Breast epithelium (tissue), 4 donors: ENCODE measurements at regions not wholly inside any gene's neighbourhood (a gene's known extent, or its start where the extent isn't known, plus 50 kb on each side); places are given as distances from the start of the nearest gene placed in this dataset.

ENCODE experiments used
- DNase-seq, 2 donors: peaks; one replicate each; pipeline ENCODE4 v3.0.0-alpha.2; 2019; ENCODE audit warnings: low spot score in 2 of 2
- H3K27ac ChIP-seq, 2 donors: fragments of 200-600 bp; sonication (generic) in 1 of 2; one replicate each; pipeline ENCODE4 v1.5.1; 2016 to 2019; ENCODE audit warnings: mild to moderate bottlenecking in 1 of 2
- H3K27me3 ChIP-seq, 2 donors: fragments of 200-600 bp; sonication (generic) in 1 of 2; one replicate each; pipeline versions ENCODE4 v1.5.1 to v1.6.0; 2017 to 2019; ENCODE audit warnings: control low read depth in 1 of 2, mild to moderate bottlenecking in 1 of 2
- H3K36me3 ChIP-seq: fragments of 200-600 bp; one replicate; pipeline ENCODE4 v1.5.1; 2019
- H3K4me1 ChIP-seq, 2 donors: fragments of 200-600 bp; sonication (generic); one replicate each; pipeline ENCODE4 v1.5.1; 2016 to 2019; ENCODE audit warnings: control low read depth in 1 of 2
- H3K4me3 ChIP-seq, 3 donors: fragments of 200-600 bp; sonication (generic); 1 replicate in 2 of 3; 2 replicates in 1 of 3; pipeline ENCODE4 v1.5.1; 2016 to 2019; ENCODE audit warnings: mild to moderate bottlenecking in 3 of 3, moderate library complexity in 2 of 3
- H3K9me3 ChIP-seq, 2 donors: fragments of 200-600 bp; sonication (generic) in 1 of 2; one replicate each; pipeline ENCODE4 v1.5.1; 2016 to 2019; ENCODE audit warnings: control low read depth in 1 of 2
- POLR2A ChIP-seq: fragments of 450-650 bp; IDR thresholded peaks from one replicate; pipeline ENCODE4 v1.6.1; 2016; ENCODE audit warnings: antibody characterized with exemption, mild to moderate bottlenecking, moderate library complexity
- POLR2AphosphoS5 ChIP-seq, 3 donors: sonication (generic); formaldehyde crosslinking; IDR thresholded peaks; one replicate each; pipeline ENCODE4 v1.6.1; 2017; ENCODE audit warnings: antibody characterized with exemption in 3 of 3
- intact Hi-C: fragments of 100-400 bp; cut with DNase I; formaldehyde crosslinking; loops from one replicate; pipeline ENCODE4 v1.15.1; 2023; ENCODE audit warnings: low total_unique reads
- TF ChIP-seq, protein P1 (sequence below), 3 donors: fragments of 450-650 bp; IDR thresholded peaks; one replicate each; pipeline ENCODE4 v1.5.1; 2016 to 2017; ENCODE audit warnings: antibody characterized with exemption in 3 of 3, mild to moderate bottlenecking in 3 of 3, moderate library complexity in 3 of 3

DNA sequence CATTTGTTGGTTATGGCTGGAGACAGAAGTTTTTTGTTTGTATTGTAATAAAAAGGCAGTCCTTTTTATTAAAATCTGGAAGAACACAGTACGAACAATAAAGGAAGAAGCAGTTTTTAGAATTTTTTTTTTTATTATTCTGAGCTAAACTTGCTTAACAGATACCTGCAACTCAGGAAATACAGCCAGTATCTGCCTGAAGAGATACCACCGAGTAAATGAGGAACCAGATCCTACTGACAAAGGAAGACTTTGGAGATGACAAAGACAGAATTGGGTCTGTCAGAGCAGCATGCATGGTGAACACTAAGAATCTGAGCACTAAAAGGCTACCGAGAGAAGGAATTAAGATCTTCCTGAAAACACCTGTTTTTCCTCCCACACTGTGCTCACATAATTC lies 1335.9 kb upstream of the SORCS1 start:
- Histone ChIP-seq H3K9me3 (peaks cover 5 to 10% of the 10 kb centered on the region in 2 donors), H3K36me3 (no peaks in the 10 kb centered on the region), H3K4me3 (no peak overlapping the region), H3K4me1 (no peaks in the 10 kb centered on the region), H3K27ac (no peak overlapping the region), H3K27me3 (no peaks in the 10 kb centered on the region)
- DNase-seq, result no peak
- intact Hi-C loops, result no loop called here
- TF ChIP-seq, protein P1, sequence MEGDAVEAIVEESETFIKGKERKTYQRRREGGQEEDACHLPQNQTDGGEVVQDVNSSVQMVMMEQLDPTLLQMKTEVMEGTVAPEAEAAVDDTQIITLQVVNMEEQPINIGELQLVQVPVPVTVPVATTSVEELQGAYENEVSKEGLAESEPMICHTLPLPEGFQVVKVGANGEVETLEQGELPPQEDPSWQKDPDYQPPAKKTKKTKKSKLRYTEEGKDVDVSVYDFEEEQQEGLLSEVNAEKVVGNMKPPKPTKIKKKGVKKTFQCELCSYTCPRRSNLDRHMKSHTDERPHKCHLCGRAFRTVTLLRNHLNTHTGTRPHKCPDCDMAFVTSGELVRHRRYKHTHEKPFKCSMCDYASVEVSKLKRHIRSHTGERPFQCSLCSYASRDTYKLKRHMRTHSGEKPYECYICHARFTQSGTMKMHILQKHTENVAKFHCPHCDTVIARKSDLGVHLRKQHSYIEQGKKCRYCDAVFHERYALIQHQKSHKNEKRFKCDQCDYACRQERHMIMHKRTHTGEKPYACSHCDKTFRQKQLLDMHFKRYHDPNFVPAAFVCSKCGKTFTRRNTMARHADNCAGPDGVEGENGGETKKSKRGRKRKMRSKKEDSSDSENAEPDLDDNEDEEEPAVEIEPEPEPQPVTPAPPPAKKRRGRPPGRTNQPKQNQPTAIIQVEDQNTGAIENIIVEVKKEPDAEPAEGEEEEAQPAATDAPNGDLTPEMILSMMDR (IDR thresholded peaks at IDR 0.05), result no peak
- TF ChIP-seq POLR2A, result no peak
- TF ChIP-seq POLR2AphosphoS5 (IDR thresholded peaks at IDR 0.05), result no peak

DNA sequence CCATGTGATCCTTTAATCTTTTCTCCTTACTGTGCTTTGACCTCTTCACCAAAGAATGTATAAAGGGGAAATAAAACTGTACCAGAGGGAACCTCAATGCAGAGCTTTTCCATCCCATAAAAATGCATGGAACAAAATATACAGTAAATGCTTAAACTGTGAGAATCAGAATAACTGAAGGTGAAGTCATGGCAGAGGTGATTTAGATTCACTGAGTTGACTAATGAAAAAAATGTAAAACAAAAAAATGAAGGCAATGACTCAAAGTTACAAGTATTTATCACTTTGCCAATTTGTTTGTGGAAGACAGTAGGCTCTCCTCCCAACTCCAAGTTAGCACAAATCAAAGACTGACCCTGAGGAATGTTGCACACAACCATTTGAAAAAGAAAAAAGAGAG lies 1331.6 kb upstream of the SORCS1 start:
- H3K4me1 ChIP-seq, result no peaks in the 10 kb centered on the region
- TF ChIP-seq, protein P1 (IDR thresholded peaks at IDR 0.05), result no peak
- no peak for TF ChIP-seq POLR2A
- no peak for TF ChIP-seq POLR2AphosphoS5 (IDR thresholded peaks at IDR 0.05)
- H3K27me3 ChIP-seq, result no peaks in the 10 kb centered on the region
- H3K4me3 ChIP-seq, result no peak overlapping the region
- DNase-seq, result no peak
- no peaks in the 10 kb centered on the region for H3K9me3 ChIP-seq
- no peaks in the 10 kb centered on the region for H3K36me3 ChIP-seq
- no peak overlapping the region for H3K27ac ChIP-seq
- intact Hi-C loops, result no loop called here

DNA sequence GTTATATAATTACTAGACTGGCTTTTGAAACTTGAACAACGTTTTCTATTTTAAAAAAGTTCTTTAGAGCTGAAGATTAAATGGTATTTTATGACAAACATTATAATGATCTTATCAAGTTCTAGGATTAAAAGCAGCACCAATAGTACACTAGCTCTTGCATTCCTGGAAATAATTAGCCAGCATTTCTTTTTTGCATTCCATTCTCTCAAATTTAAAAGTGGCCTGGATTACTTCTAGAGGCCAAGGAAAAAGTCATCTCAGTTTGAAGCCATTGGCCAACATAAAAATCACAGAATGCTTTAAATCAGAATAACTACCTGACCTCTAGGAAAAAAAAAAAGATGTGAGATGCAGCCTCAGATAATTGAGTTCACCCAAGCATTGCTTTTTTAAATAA lies 1326.4 kb upstream of the SORCS1 start:
- Histone ChIP-seq H3K27me3 (no peaks in the 10 kb centered on the region), H3K36me3 (no peaks in the 10 kb centered on the region), H3K27ac (no peak overlapping the region), H3K4me3 (no peak overlapping the region), H3K9me3 (no peaks in the 10 kb centered on the region), H3K4me1 (no peaks in the 10 kb centered on the region)
- TF ChIP-seq POLR2A (no peak), POLR2AphosphoS5 (IDR thresholded peaks at IDR 0.05) (no peak)
- TF ChIP-seq, protein P1 (IDR thresholded peaks at IDR 0.05), result no peak
- intact Hi-C loops, result no loop called here
- no peak for DNase-seq

DNA sequence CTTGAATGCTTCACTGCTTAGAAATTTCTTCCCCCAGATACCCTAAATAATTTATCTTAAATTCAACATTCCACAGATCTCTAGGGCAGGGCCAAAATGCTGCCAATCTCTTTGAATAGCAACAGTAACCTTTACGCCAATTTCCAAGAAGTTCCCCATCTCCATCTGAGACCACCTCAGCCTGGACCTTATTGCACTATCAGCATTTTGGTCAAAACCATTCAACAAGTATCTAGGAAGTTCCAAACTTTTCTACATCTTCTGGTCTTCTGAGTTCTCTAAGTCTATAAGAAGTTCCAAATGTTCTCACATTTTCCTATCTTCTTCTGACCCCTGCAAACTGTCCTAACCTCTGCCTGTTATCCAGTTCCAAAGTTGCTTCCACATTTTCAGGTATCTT lies 1306.9 kb upstream of the SORCS1 start:
- peaks cover 0 to 6% of the 10 kb centered on the region in 2 donors for H3K9me3 ChIP-seq
- intact Hi-C loops, result no loop called here
- H3K4me1 ChIP-seq, result no peaks in the 10 kb centered on the region
- no peaks in the 10 kb centered on the region for H3K36me3 ChIP-seq
- H3K27ac ChIP-seq, result no peak overlapping the region
- no peak overlapping the region for H3K4me3 ChIP-seq
- no peak for TF ChIP-seq POLR2A
- TF ChIP-seq, protein P1 (IDR thresholded peaks at IDR 0.05), result no peak
- TF ChIP-seq POLR2AphosphoS5 (IDR thresholded peaks at IDR 0.05), result no peak
- no peak for DNase-seq
- peaks cover 0 to 4% of the 10 kb centered on the region in 2 donors for H3K27me3 ChIP-seq

DNA sequence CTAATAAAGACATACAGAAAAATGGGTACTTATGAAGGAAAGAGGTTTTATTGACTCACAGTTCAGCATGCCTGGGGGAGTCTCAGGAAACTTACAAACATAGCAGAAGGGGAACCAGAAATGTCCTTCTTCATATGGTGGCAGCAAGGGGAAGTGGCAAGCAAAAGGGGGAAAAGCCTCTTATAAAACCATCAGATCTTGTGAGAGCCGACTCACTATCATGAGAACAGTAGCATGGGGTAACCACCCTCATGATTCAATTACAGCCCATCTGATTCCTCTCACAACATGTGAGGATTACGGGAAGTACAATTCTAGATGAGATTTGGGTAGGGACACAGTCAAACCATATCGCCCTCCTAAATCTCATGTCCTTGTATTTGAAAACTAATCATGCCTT lies 1305.4 kb upstream of the SORCS1 start:
- H3K36me3 ChIP-seq, result no peaks in the 10 kb centered on the region

More for the DNA sequence above, 1305.4 kb upstream of the SORCS1 start:
- intact Hi-C loops, result no loop called here
- TF ChIP-seq POLR2AphosphoS5 (IDR thresholded peaks at IDR 0.05) (no peak), POLR2A (no peak)
- TF ChIP-seq, protein P1 (IDR thresholded peaks at IDR 0.05), result no peak
- Histone ChIP-seq H3K4me1 (no peaks in the 10 kb centered on the region), H3K9me3 (peaks cover 0 to 6% of the 10 kb centered on the region in 2 donors), H3K27me3 (peaks cover 0 to 4% of the 10 kb centered on the region in 2 donors), H3K27ac (no peak overlapping the region), H3K4me3 (no peak overlapping the region)
- no peak for DNase-seq
